Pulmonary artery endothelial cell (primary cell): ENCODE measurements at regions not wholly inside any gene's neighbourhood (a gene's known extent, or its start where the extent isn't known, plus 50 kb on each side); places are given as distances from the start of the nearest gene placed in this dataset.

Experiments
- DNase-seq: peaks from one replicate; pipeline ENCODE4 v3.0.0-alpha.2; 2011; ENCODE audit warnings: low read depth, low spot score

GRCh38 chr3:22296601-22297000, 545.6 kb upstream of the ZNF385D start:
- no peak for DNase-seq

DNA sequence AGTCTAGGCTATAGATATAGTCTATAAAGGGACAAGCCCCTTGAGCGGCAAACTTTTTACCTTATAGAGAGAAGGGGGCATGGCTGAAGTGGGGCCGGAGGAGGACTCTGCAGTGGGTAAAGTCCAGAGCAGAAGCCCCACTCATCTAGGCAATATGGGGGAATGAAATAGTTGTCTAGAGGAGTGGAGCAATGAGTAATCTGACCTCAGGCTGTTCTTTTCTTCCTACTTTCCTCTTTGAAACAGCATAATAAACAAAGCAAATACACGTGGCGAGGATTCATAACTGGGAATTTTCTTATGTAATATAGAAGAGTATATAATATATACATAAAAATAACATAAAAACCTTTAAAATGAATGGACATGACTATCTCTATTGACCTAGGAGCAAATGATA, 546.4 kb upstream of the ZNF385D start:
- DNase-seq = no peak

DNA sequence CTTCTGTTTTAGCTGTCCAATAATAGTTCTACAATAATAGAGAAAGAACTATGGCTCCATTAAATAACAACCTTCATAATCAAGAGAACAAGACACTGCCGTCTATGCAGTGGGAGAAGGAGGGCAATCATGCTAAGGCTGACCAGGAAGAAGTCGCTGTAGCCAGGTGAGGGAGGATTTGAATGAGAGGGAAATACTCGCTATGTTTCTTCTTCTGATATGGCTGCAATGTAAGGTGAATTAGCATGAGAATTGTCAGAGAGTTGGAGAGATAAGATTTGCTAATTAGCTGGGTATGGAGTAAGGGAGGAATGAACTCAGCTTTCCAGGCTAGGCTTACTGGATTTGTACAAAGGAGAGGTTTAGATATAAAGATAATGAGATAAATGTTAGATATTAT, 555.4 kb upstream of the ZNF385D start:
- DNase-seq = no peak

GRCh38 chr3:22308871-22309270, 557.9 kb upstream of the ZNF385D start:
- DNase-seq = no peak

GRCh38 chr3:22315925-22316324, 564.9 kb upstream of the ZNF385D start:
- no peak for DNase-seq

GRCh38 chr3:22318325-22318724, 567.3 kb upstream of the ZNF385D start:
- DNase-seq = no peak

- no peak for DNase-seq
Observed at GRCh38 chr3:22319446-22319845, 568.4 kb upstream of the ZNF385D start.

DNA sequence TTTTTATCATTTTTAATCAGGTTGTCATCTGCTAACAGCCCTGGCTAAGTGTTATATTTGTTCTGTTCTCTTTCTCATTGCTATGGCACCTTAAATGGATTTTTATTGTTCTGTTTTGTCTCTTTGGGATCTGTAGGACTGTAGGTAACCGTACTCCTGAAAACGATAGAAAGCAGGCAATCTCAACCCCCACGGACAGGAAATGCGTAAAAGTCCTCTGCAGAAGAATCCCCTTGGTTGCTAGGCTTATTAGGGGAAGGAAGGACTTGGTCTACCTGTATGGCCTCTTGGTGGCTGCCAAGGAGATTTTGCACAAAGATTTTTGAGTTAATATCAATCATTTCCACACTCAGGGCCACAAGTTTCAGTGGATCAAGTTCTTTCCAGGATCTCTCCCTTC, 571.9 kb upstream of the ZNF385D start:
- DNase-seq = no peak

DNA sequence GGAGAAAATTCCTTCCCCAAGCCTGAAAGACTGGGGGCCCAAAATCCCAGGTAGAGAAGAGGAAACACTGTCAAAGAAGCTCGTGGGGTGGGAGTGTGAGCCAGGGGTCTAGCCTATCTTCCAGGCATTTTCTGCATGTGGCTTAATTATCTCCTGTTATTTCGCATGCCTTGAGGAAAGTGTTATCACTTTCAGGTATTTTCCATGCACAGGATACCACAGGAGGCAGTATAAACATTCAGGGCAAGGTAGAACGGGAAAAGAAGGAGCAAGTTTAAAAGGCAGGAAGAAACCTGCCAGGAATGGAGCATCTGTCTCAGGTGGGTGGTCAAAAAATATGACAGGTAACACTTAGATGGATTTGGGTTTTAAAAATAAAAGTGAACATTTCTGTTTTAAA, 575.3 kb upstream of the ZNF385D start:
- DNase-seq = no peak

DNA sequence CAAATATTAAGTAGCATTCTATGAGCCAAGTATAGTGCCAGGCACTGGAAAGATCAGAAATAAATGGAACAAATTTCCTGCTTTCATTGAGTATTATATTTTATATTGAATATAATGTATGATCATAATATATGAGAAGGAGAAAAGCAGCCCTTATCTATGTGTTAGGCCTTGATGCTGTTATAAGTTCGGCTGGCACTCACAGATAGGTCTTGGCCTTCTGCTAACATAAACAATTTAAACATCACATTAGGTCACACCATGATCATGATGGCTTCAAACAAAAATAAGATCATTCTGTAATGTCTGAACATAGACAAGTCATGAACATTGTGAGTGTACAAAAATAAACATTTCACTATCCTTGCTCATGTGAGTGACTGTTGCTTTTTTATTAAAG, 584.0 kb upstream of the ZNF385D start:
- DNase-seq = no peak

DNA sequence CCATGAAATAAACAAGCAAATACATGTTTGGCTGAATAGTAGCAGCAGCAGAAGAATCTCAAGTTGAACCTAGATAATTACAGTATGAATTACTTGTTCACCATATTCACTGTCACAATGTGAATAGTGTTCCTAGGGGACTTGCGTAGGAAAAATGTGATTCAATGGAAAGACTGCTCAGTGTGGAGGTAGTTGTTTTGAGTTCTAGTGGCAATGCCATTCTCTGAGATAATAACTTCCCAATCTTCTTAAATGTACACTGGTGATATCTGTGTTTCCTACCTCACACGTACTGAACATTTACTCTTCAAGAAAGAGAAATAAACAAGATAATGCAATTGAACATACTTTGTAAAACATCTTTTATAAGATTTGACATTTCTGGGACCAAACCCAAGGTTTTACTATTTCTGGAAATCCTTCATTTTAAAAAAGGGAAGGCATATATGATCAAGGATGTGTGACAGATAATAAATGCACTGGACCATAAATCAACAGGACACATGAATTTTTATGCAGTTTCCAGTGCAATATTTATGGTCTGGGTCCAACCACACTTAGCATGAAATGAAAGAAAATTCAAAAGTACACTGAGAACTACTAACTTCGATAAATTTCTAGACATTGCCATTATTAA, 598.3 kb upstream of the ZNF385D start:
- no peak for DNase-seq

DNA sequence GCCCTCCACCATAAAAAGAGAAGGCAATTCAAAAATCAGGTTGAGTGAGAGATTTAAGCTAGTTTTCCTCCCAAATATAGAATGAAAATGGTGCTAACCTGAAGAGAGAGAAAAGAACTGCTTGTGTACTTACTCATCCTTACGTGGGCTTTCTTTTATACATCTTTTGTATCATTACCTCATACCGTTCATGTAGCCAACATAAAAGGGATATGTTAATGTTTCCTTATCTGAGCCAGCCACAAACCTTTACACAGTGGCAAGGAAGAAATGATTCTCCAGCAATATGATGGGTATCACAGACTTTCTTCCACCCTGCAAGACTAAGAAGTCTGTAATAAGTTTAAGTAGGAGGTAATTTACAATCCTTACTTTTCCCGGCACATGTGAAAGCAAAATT, 600.8 kb upstream of the ZNF385D start:
- no peak for DNase-seq

GRCh38 chr3:22353126-22353525, 602.1 kb upstream of the ZNF385D start:
- DNase-seq = no peak

- DNase-seq = no peak
Observed at GRCh38 chr3:22358334-22358733, 607.3 kb upstream of the ZNF385D start.

- DNase-seq = no peak
Observed at GRCh38 chr3:22360164-22360563, 609.2 kb upstream of the ZNF385D start.

- no peak for DNase-seq
Observed at GRCh38 chr3:22360970-22361369, 610.0 kb upstream of the ZNF385D start.

DNA sequence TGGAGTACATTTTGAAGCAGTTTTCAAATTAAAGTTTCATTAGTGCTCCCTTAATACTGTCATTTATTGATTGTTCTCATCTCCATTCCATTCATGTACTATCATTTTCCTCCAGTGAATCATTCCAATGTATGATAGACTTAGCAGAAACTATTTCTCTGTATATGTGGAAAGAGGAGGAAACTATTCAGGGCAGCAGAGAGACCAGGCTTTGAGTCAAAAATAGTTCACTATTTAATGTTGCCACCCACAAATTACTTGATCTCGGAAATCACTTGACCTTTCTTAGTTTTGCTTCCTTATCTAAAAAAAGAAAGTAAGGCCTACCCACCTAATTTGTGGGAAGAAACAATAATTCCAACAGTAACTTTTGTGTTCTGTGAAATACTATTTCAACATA, 610.5 kb upstream of the ZNF385D start:
- no peak for DNase-seq

- DNase-seq = no peak
Observed at GRCh38 chr3:22364851-22365250, 613.8 kb upstream of the ZNF385D start.

DNA sequence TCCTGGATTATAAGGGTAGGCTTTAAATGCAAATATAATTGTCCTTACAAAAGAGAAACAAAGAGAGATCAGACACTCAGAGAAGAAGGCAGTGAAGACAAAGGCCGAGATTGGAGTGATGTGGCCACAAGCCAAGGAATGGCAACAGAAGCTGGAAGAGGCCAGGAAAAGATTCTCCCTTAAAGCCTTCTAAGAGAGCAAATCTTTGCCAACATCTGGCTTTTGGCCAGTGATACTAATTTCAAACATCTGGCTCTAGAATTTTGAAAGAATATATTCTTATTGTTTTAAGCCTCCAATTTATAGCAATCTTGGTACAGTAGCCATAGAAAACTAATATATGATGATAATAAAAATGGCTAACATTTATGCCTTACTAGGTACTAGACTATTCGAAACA, 615.8 kb upstream of the ZNF385D start:
- DNase-seq = no peak

- DNase-seq = no peak
Observed at GRCh38 chr3:22371036-22371435, 620.0 kb upstream of the ZNF385D start.

GRCh38 chr3:22371607-22372291, 620.7 kb upstream of the ZNF385D start:
- no peak for DNase-seq

DNA sequence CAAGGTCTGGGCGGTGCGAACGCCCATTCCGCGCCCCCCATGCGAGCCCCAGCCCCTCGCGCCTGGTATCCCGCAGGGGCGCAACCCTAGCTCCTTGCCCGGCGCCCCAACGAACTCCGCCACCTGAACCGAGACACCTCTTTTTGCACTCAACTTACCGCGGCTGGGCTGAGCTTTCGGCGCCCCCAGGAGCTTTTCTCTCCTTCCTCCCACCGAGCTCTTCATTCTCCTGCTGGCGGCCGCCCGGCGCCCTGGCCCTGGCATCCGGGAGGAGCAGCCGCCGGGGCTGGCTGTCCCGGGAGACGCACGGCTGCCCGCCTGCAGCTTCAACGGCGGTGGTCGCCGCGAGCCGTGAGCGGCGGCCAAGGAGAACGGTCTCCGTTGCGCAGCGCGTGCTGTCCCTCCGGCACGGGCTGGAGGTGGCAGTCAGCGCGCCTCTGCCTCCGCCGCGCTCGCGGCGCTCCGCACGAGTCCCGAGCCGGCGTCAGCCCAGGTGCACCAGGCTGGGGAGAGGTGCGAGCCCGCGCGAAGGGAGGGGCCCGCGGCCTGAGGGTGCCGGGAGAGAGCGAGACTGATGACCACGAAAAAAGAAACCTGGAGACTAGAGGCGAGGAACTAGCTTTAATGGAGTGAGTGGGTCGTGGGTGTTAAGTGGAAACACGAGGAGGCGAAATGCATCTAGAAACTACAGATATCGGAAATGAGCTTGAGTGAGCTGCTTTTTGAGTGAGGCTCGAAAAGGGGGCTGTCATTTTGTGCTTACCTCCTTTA, 621.5 kb upstream of the ZNF385D start:
- DNase-seq = no peak

DNA sequence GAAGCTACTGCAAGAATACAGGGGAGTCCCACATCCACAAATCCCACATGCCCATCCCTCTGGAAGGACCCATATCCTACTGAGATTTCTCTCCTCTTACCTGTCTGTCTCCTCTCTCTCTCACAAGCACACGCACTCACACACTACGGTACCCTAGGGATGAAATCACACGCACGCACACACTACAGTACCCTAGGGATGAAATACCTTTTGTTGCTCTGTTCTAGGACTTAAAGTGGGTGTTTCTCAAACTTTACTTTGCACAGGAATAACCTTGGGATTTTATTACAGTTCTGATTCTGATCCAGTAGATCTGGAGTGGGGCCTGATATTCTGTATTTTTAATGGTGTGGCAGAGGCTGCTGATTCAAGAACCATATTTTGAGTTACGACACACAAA, 622.2 kb upstream of the ZNF385D start:
- no peak for DNase-seq
